HEK293 (cell line): ENCODE measurements at regions not wholly inside any gene's neighbourhood (a gene's known extent, or its start where the extent isn't known, plus 50 kb on each side); places are given as distances from the start of the nearest gene placed in this dataset.

Experiments
- CTCF ChIA-PET: fragments of 350-600 bp; formaldehyde crosslinking; extraction: SDS; loops from one replicate; lab custom pipeline; 2021; ENCODE audit warnings: antibody characterized with exemption; lab: Yijun Ruan, JAX
- POLR2A ChIA-PET: fragments of 300-600 bp; formaldehyde crosslinking; extraction: SDS; loops from one replicate; lab custom pipeline; 2020; ENCODE audit warnings: antibody characterized with exemption, inconsistent platforms; lab: Yijun Ruan, JAX
- H3K27ac ChIP-seq: fragments of 200-500 bp; sonication (Bioruptor generic); 2 replicates; pipeline ENCODE4 v1.5.1; 2014; ENCODE audit warnings: low read depth, low read length, control low read depth, inconsistent platforms; ENCODE audit errors: extremely low read depth
- H3K36me3 ChIP-seq, 2 experiments: fragments of 200-500 bp in 1 of 2; sonication (Bioruptor generic) in 1 of 2; 1 replicate in 1 of 2; 2 replicates in 1 of 2; pipeline ENCODE4 v1.5.1; 2014 to 2017; ENCODE audit warnings: inconsistent platforms in 2 of 2, low read length in 2 of 2; ENCODE audit not compliant: control insufficient read depth in 2 of 2, insufficient read depth in 1 of 2
- H3K4me1 ChIP-seq: fragments of 200-500 bp; sonication (Bioruptor generic); 2 replicates; pipeline ENCODE4 v1.5.1; 2014; ENCODE audit warnings: mild to moderate bottlenecking, low read length, inconsistent platforms; ENCODE audit not compliant: control insufficient read depth, insufficient read depth
- H3K4me3 ChIP-seq: 2 replicates; pipeline ENCODE4 v1.5.1; 2011; ENCODE audit warnings: low read depth, mild to moderate bottlenecking, control low read depth, low read length, moderate library complexity
- H3K9me3 ChIP-seq: fragments of 200-500 bp; sonication (Bioruptor generic); 2 replicates; pipeline ENCODE4 v1.5.1; 2014; ENCODE audit warnings: low read depth, low read length, inconsistent platforms; ENCODE audit not compliant: control insufficient read depth, insufficient read depth
- ELK4 ChIP-seq: IDR thresholded peaks from 2 replicates; pipeline ENCODE4 v1.6.1; 2011; ENCODE audit warnings: mild to moderate bottlenecking, low read depth, low read length, borderline replicate concordance
- GLI2 ChIP-seq: fragments of 450-650 bp; formaldehyde crosslinking; IDR thresholded peaks from 2 replicates; pipeline ENCODE4; 2017; ENCODE audit warnings: missing biosample characterization, missing genetic modification characterization, low read depth, borderline replicate concordance
- HOXA7 ChIP-seq: sonication (generic); formaldehyde crosslinking; IDR thresholded peaks from 2 replicates; pipeline ENCODE4 v1.8.1; 2022; ENCODE audit warnings: missing genetic modification reagents, borderline replicate concordance
- INSM2 ChIP-seq: fragments of 450-650 bp; formaldehyde crosslinking; IDR thresholded peaks from 2 replicates; pipeline ENCODE4 v1.5.1; 2016; ENCODE audit warnings: missing biosample characterization, missing genetic modification characterization
- OVOL3 ChIP-seq: fragments of 450-650 bp; formaldehyde crosslinking; IDR thresholded peaks from 2 replicates; pipeline ENCODE4 v1.5.1; 2016; ENCODE audit warnings: missing biosample characterization, missing genetic modification characterization
- ZFHX2 ChIP-seq: fragments of 450-650 bp; formaldehyde crosslinking; conservative IDR thresholded peaks from 2 replicates; pipeline ENCODE4 v1.5.1; 2016; ENCODE audit warnings: missing biosample characterization, missing genetic modification characterization
- ZFP3 ChIP-seq: fragments of 450-650 bp; formaldehyde crosslinking; IDR thresholded peaks from 2 replicates; pipeline ENCODE4 v1.5.1; 2016; ENCODE audit warnings: low read depth, missing biosample characterization, missing genetic modification characterization
- ZFP37 ChIP-seq: fragments of 450-650 bp; formaldehyde crosslinking; IDR thresholded peaks from 2 replicates; pipeline ENCODE4 v1.5.1; 2016; ENCODE audit warnings: missing biosample characterization, missing genetic modification characterization
- ZNF121 ChIP-seq: fragments of 450-650 bp; formaldehyde crosslinking; IDR thresholded peaks from 2 replicates; pipeline ENCODE4 v1.5.1; 2016; ENCODE audit warnings: missing biosample characterization, missing genetic modification characterization
- ZNF155 ChIP-seq: fragments of 450-650 bp; formaldehyde crosslinking; IDR thresholded peaks from 2 replicates; pipeline ENCODE4 v1.5.1; 2016; ENCODE audit warnings: missing biosample characterization, missing genetic modification characterization
- ZNF223 ChIP-seq: fragments of 450-650 bp; formaldehyde crosslinking; IDR thresholded peaks from 2 replicates; pipeline ENCODE4 v1.5.1; 2016; ENCODE audit warnings: missing biosample characterization, missing genetic modification characterization
- ZNF280C ChIP-seq: fragments of 450-650 bp; formaldehyde crosslinking; IDR thresholded peaks from 2 replicates; pipeline ENCODE4 v1.5.1; 2016; ENCODE audit warnings: missing biosample characterization, missing genetic modification characterization
- ZNF292 ChIP-seq: fragments of 450-650 bp; formaldehyde crosslinking; IDR thresholded peaks from 2 replicates; pipeline ENCODE4 v1.5.1; 2016; ENCODE audit warnings: low read depth, missing biosample characterization, missing genetic modification characterization, borderline replicate concordance
- ZNF302 ChIP-seq: fragments of 450-650 bp; formaldehyde crosslinking; IDR thresholded peaks from 2 replicates; pipeline ENCODE4 v1.5.1; 2016; ENCODE audit warnings: missing biosample characterization, missing genetic modification characterization, low read depth
- ZNF423 ChIP-seq: fragments of 450-650 bp; formaldehyde crosslinking; IDR thresholded peaks from 2 replicates; pipeline ENCODE4 v1.5.1; 2016; ENCODE audit warnings: missing biosample characterization, missing genetic modification characterization
- ZNF521 ChIP-seq: fragments of 450-650 bp; formaldehyde crosslinking; IDR thresholded peaks from 2 replicates; pipeline ENCODE4 v1.5.1; 2017; ENCODE audit warnings: missing biosample characterization, mild to moderate bottlenecking, missing genetic modification characterization
- ZNF585B ChIP-seq: fragments of 450-650 bp; formaldehyde crosslinking; IDR thresholded peaks from 2 replicates; pipeline ENCODE4 v1.5.1; 2016; ENCODE audit warnings: missing biosample characterization, missing genetic modification characterization
- ZNF623 ChIP-seq: fragments of 450-650 bp; formaldehyde crosslinking; IDR thresholded peaks from 2 replicates; pipeline ENCODE4 v1.5.1; 2016; ENCODE audit warnings: missing biosample characterization, missing genetic modification characterization
- ZNF664 ChIP-seq: fragments of 450-650 bp; formaldehyde crosslinking; IDR thresholded peaks from 2 replicates; pipeline ENCODE4 v1.5.1; 2016; ENCODE audit warnings: missing biosample characterization, missing genetic modification characterization
- ZNF692 ChIP-seq: fragments of 450-650 bp; formaldehyde crosslinking; IDR thresholded peaks from 2 replicates; pipeline ENCODE4 v1.5.1; 2016; ENCODE audit warnings: missing biosample characterization, missing genetic modification characterization
- ZNF747 ChIP-seq: fragments of 450-650 bp; formaldehyde crosslinking; IDR thresholded peaks from 2 replicates; pipeline ENCODE4 v1.5.1; 2016; ENCODE audit warnings: missing biosample characterization, missing genetic modification characterization
- ZNF785 ChIP-seq: fragments of 450-650 bp; formaldehyde crosslinking; IDR thresholded peaks from 2 replicates; pipeline ENCODE4 v1.5.1; 2016; ENCODE audit warnings: missing biosample characterization, missing genetic modification characterization
- TF ChIP-seq, protein P1 (sequence below): fragments of 450-650 bp; IDR thresholded peaks from 2 replicates; pipeline ENCODE4 v1.5.1; 2018; ENCODE audit warnings: missing biosample characterization, mild to moderate bottlenecking, missing genetic modification characterization

DNA sequence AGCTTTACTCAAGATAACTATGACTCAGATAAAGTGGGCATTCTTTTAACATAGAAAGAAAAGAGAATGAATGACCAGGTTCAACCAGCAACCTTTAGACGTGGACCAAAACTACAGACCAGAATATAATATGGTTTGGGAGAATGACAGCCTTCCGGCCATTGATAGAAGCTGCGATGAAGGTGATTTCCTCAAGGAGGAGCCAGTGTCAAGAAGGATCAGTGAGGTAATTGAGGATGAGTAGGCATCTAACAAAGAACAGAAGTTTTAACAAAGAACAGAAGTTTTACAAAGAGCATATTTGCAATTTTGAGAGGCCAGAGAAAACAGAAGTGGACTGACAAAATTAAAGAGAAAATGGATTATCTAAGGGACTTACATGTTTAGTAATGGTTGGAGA, 289.0 kb upstream of the AGTR1 start:
- Histone ChIP-seq H3K4me3 (no peak overlapping the region), H3K9me3 (no peaks in the 10 kb centered on the region), H3K4me1 (no peaks in the 10 kb centered on the region), H3K27ac (no peak overlapping the region), H3K36me3 (no peaks in the 10 kb centered on the region)
- no peak for TF ChIP-seq ZNF302 (tag by site-specific recombination)
- TF ChIP-seq ZNF623 (tag by site-specific recombination), result no peak
- TF ChIP-seq ZNF223 (tag by site-specific recombination), result no peak
- no peak for TF ChIP-seq ZNF121 (tag by site-specific recombination)
- no peak for TF ChIP-seq GLI2 (tag by site-specific recombination)
- TF ChIP-seq ZNF155 (tag by site-specific recombination), result no peak
- TF ChIP-seq ZNF664 (tag by site-specific recombination), result no peak
- TF ChIP-seq ZNF521 (tag by site-specific recombination), result no peak
- no peak for TF ChIP-seq ZFHX2
- no peak for TF ChIP-seq ZNF585B (tag by site-specific recombination)
- ChIA-PET CTCF (no interaction called here), POLR2A (no interaction called here)

- H3K4me1 ChIP-seq, result no peaks in the 10 kb centered on the region
- H3K36me3 ChIP-seq, result no peaks in the 10 kb centered on the region
- no peaks in the 10 kb centered on the region for H3K9me3 ChIP-seq
- CTCF ChIA-PET, result no interaction called here
- no peak overlapping the region for H3K27ac ChIP-seq
- H3K4me3 ChIP-seq, result no peak overlapping the region
- POLR2A ChIA-PET, result no interaction called here
- TF ChIP-seq ZFP3 (tag by site-specific recombination), result no peak
- no peak for TF ChIP-seq ELK4
- no peak for TF ChIP-seq ZNF423 (tag by site-specific recombination)
- TF ChIP-seq, protein P1, sequence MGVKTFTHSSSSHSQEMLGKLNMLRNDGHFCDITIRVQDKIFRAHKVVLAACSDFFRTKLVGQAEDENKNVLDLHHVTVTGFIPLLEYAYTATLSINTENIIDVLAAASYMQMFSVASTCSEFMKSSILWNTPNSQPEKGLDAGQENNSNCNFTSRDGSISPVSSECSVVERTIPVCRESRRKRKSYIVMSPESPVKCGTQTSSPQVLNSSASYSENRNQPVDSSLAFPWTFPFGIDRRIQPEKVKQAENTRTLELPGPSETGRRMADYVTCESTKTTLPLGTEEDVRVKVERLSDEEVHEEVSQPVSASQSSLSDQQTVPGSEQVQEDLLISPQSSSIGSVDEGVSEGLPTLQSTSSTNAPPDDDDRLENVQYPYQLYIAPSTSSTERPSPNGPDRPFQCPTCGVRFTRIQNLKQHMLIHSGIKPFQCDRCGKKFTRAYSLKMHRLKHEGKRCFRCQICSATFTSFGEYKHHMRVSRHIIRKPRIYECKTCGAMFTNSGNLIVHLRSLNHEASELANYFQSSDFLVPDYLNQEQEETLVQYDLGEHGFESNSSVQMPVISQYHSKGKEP (tag by site-specific recombination), result no peak
- TF ChIP-seq ZNF747 (tag by site-specific recombination), result no peak
- no peak for TF ChIP-seq HOXA7 (CRISPR knock-in tag)
- no peak for TF ChIP-seq ZNF280C
- no peak for TF ChIP-seq OVOL3 (tag by site-specific recombination)
- TF ChIP-seq ZNF585B (tag by site-specific recombination), result no peak
- no peak for TF ChIP-seq ZNF692
- TF ChIP-seq ZNF785 (tag by site-specific recombination), result no peak
- no peak for TF ChIP-seq INSM2
- TF ChIP-seq ZNF292 (tag by site-specific recombination), result no peak
- no peak for TF ChIP-seq ZFP37 (tag by site-specific recombination)
Measured at GRCh38 chr3:148420242-148420641, 277.5 kb upstream of the AGTR1 start.
